NCI-H82 treated with DMSO at 0.1 percent for 48 hours (cell line): ENCODE measurements at regions not wholly inside any gene's neighbourhood (a gene's known extent, or its start where the extent isn't known, plus 50 kb on each side); places are given as distances from the start of the nearest gene placed in this dataset.
"Not testable (repeated sequence)": the region's sequence is repeated elsewhere in the genome, so short reads cannot be mapped to it uniquely, and the experiment has no call there.

Experiments
- DNase-seq: peaks from one replicate; lab custom pipeline; 2025; ENCODE audit not compliant: unreplicated experiment; lab: John Stamatoyannopoulos, UW

- DNase-seq = not testable (repeated sequence)
Measured at GRCh38 chr20:26373066-26373465, 676.4 kb upstream of the ZNF337 start.

- no peak for DNase-seq
Measured at GRCh38 chr20:26354511-26354910, 657.9 kb upstream of the ZNF337 start.

GRCh38 chr20:26347396-26347795, 650.7 kb upstream of the ZNF337 start:
- no peak for DNase-seq

- not testable (repeated sequence) for DNase-seq
Measured at GRCh38 chr20:26340460-26341065, 643.9 kb upstream of the ZNF337 start.

GRCh38 chr20:26324177-26324576, 627.5 kb upstream of the ZNF337 start:
- DNase-seq = no peak

- no peak for DNase-seq
Measured at GRCh38 chr20:26315054-26315453, 618.4 kb upstream of the ZNF337 start.

GRCh38 chr20:26309720-26310119, 613.1 kb upstream of the ZNF337 start:
- not testable (repeated sequence) for DNase-seq

- no peak for DNase-seq
Measured at GRCh38 chr20:26308961-26309360, 612.3 kb upstream of the ZNF337 start.

- DNase-seq = no peak
Measured at GRCh38 chr20:26295006-26295405, 598.4 kb upstream of the ZNF337 start.

DNA sequence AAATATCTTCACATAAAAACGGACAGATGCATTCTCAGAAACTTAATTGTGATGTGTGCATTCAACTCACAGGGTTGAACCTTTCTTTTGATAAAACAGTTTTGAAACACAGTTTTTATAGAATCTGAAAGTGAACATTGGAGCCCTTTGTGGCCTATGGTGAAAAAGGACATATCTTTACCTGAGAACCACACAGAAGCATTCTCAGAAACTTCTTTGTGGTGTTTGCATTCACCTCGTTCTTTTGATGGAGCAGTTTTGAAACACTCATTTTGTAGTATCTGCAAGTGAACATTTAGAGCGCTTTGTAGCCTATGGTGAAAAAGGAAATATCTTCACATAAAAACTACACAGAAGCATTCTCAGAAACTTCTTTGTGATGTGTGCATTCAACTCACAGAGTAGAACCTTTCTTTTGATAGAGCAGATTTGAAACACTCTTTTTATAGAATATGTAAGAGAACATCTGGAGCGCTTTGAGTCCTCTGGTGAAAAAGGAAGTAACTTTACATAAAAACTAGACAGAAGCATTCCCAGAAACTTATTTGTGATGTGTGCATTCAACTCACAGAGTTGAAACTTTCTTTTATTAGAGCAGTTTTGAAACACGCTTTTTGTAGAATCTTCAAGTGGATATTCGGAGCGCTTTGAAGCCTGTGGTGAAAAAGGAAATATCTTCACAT, 591.9 kb upstream of the ZNF337 start:
- not testable (repeated sequence) for DNase-seq

DNA sequence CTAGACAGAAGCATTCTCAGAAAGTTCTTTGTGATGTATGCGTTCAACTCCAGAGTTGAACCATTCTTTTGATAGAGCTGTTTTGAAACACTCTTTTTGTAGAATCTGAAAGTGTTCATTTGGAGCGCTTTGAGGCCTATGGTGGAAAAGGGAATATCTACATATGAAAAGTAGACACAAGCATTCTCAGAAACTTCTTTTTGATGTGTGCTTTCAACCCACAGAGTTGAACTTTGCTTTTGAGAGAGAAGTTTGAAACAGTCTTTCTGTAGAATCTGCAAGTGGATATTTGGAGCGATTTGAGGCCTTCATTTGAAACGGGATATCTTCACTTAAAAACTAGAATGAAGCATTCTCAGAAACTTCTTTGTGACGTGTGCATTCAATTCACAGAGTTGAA, 582.6 kb upstream of the ZNF337 start:
- no peak for DNase-seq

GRCh38 chr20:26277339-26277738, 580.7 kb upstream of the ZNF337 start:
- no peak for DNase-seq

DNA sequence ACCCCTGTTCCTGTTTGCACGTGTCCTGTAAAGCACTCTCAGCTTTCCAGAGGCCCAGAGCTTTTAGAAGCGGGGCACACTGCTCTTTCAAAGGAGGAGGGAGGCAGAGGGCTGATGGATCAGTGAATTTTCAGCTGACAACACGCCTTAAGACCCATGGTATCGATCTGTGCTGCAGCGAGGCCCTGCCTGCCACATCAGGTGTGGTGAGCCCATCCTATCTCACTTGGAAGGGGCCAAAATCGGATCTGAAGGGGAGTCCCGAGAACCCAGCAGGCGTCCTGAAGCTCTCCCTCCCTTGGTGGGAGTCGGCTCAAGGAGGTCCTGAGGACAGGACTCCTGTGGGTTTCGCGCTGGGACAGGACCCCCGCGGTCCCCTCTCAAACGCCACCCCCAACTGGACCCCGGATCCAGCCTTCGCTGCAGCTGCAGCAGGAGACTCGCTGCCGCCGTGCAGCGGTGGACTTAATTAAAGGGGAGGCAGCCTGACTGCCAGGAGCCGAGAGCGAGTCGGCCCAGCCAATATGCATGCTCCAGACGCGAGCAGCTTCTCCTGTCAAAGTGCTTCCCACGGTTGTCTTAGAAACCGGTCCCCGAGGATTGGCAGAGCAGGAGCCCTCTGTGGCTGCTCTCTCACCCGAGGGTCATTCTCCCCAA, 580.0 kb upstream of the ZNF337 start:
- no peak for DNase-seq

DNA sequence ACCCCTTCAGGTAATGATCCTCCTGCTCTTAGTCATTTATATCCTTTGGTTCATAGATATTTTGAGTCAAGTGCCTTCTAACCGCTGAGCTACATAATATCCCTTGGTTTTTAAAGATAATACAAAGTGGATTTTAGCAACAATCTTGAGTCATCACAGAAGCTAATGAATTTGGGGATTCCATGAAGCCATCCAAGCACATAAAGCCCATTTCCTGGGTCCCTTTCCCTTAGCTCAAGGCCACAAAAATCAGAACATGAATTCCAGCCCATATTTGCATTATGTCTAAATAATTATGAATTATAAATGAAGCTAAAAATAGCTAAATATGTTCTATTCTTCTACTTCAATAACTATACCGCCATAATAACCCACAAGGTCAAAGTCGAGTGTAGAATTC, 572.1 kb upstream of the ZNF337 start:
- DNase-seq = not testable (repeated sequence)

- not testable (repeated sequence) for DNase-seq
Measured at GRCh38 chr20:26260925-26261324, 564.3 kb upstream of the ZNF337 start.

DNA sequence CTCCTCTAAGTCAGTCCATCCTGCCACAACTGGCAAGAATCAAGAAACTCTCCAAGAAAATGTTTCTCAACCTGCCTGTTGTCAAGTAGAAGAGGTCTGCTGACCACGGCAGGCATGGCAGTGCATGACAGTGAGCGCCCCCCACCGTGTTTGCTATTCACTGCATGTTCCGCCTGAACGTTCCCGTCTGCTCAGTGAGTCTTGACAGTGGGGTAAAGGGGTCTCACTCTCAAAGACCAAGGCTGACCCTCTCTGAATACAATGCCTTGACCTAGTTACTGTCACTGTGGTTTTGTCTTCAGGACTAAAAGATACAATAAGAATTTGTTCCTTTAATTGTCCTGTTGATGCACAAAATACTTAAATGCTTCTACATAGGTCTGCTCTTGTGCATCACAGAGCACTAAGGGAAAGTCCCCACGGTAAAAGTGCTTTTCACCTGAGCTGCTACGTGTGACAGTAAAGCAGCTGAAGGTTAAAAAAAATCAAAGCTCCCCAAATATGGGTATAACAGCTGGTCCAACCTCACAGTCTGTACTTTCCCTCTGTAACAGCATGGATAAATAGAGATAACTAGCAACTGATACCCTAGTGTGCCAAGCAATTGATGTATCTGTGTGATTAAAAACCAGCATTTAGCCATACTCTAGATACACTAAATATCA, 555.8 kb upstream of the ZNF337 start:
- not testable (repeated sequence) for DNase-seq

GRCh38 chr20:26251376-26251775, 554.7 kb upstream of the ZNF337 start:
- DNase-seq = not testable (repeated sequence)

DNA sequence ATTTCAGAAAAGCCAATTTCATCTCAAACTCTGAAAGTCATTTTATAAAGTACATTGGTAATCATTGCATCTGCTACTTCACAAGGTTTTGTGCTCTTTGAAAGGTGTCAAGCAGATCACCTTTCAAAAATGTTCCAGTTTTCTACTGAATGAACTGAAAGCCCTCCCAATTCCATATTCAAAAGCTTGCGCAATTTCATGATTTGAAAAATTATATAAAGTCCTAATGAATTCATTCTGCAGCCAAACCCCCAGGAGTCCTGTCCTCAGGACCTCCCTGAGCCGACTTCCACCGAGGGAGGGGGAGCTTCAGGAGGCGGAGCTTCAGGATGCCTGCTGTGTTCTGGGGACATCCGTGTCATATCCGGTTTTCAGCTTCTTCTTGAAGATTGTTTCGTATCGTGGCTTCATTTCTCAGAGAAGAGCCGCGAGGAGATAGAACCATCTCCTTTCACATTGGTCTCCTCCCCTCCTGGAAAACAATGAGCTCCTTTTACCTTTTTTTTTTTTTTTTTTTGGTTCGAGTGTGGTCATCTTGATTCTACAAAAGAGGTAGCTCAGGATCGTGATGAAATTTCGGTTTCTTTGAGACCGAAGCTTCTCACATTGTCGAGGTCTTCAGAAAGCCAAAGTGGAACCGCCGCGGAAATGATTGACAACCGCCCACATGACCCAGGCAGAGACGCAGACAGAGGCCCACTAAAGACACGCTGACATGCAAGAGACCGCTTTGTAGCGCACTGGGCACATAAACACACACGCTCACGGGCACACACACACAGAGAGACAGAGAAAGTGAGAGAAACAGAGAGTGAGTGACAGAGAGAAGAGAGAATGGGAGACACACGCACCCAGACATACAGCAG, 553.8 kb upstream of the ZNF337 start:
- DNase-seq = not testable (repeated sequence)

GRCh38 chr20:26243731-26244130, 547.1 kb upstream of the ZNF337 start:
- no peak for DNase-seq

GRCh38 chr20:26220609-26221008, 524.0 kb upstream of the ZNF337 start:
- not testable (repeated sequence) for DNase-seq

DNA sequence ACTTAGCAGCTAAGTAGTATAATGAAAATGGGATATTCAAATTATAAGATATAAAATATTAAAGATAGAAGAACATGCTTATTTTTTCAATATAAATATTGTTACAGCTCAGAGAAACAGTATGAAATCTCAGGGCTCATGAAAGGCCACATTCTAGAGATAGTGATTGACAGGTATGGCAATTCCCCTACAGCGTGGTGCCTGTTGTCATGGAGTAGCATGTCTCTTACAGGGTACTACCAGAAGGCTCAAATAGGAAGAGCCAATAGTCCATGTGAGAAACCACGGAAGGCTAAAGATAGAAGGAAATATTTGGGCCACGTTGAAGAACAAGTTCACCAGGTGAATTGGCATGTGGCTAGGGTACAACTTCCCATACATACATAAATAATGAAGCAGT, 522.9 kb upstream of the ZNF337 start:
- not testable (repeated sequence) for DNase-seq
